HepG2 (cell line): ENCODE measurements at regions not wholly inside any gene's neighbourhood (a gene's known extent, or its start where the extent isn't known, plus 50 kb on each side); places are given as distances from the start of the nearest gene placed in this dataset.

Source experiments
- ATAC-seq: fragments of 200-7000 bp; cut with Tn5 transposase; 3 replicates; pipeline ENCODE4 v1.9.1; 2020; ENCODE audit warnings: mild to moderate bottlenecking, moderate library complexity
- BruUV-seq: library from RNA; stranded (reverse); fragments of 400-500 nt; replicated peaks from 2 replicates; lab custom pipeline; 2021; lab: Mats Ljungman, UMichigan
- CTCF ChIA-PET: fragments of 300-600 bp; formaldehyde crosslinking; extraction: SDS; loops from one replicate; lab custom pipeline; 2021; ENCODE audit warnings: low total read pairs, inconsistent platforms, low intra/inter-chr PET ratio; lab: Yijun Ruan, JAX
- POLR2A ChIA-PET: fragments of 350-600 bp; sonication (Branson Sonifier 250); formaldehyde crosslinking; loops from one replicate; lab custom pipeline; 2020; ENCODE audit warnings: antibody characterized with exemption, inconsistent platforms; lab: Yijun Ruan, JAX
- DNase-seq: peaks from one replicate; pipeline ENCODE4 v3.0.0-alpha.2; 2015; ENCODE audit warnings: low spot score
- FAIRE-seq: peaks from 3 replicates; lab custom pipeline; 2011; peaks lifted over from hg19 to GRCh38; lab: Jason Lieb, UNC
- H2AFZ ChIP-seq: one replicate; pipeline ENCODE4 v1.6.1; 2011; ENCODE audit warnings: low read length, inconsistent platforms
- H3K27ac ChIP-seq: fragments of 300-600 bp; 3 replicates; pipeline ENCODE4 v1.8.0; 2011; ENCODE audit warnings: mixed run types, mild to moderate bottlenecking, mixed read lengths, low read length, inconsistent platforms; ENCODE audit not compliant: insufficient read depth; ENCODE audit errors: extremely low read length
- H3K27me3 ChIP-seq, 2 experiments: fragments of 200-600 bp in 1 of 2; 2 replicates in 1 of 2; 3 replicates in 1 of 2; pipeline versions ENCODE4 v1.6.0 to v1.8.0; 2011; ENCODE audit warnings: low read length in 2 of 2, mild to moderate bottlenecking in 2 of 2, moderate library complexity in 2 of 2, inconsistent platforms in 1 of 2; ENCODE audit not compliant: insufficient read depth in 2 of 2, control insufficient read depth in 1 of 2
- H3K36me3 ChIP-seq, 2 experiments: fragments of 200-600 bp in 1 of 2; replicated peaks in 1 of 2; 2 replicates in 1 of 2; 3 replicates in 1 of 2; pipeline versions ENCODE4 v1.5.1 to v1.8.0; 2011; ENCODE audit warnings: low read length in 2 of 2, inconsistent platforms in 1 of 2; ENCODE audit not compliant: insufficient read depth in 2 of 2, control insufficient read depth in 1 of 2
- H3K4me1 ChIP-seq: 2 replicates; pipeline ENCODE4 v1.5.1; 2012; ENCODE audit warnings: low read length, inconsistent platforms; ENCODE audit not compliant: insufficient read depth
- H3K4me2 ChIP-seq: 2 replicates; pipeline ENCODE4 v1.6.0; 2011; ENCODE audit warnings: low read depth, low read length, inconsistent platforms
- H3K4me3 ChIP-seq, 3 experiments: fragments of 200-600 bp in 1 of 3; sonication (generic), shearing (Covaris generic) in 1 of 3; replicated peaks in 1 of 3; 2 replicates each; pipeline ENCODE4 v1.5.1; 2011 to 2016; ENCODE audit warnings: low read length in 3 of 3, inconsistent platforms in 2 of 3, low read depth in 2 of 3, mild to moderate bottlenecking in 2 of 3, control low read depth in 1 of 3, mixed read lengths in 1 of 3; ENCODE audit not compliant: insufficient read depth in 1 of 3
- H3K79me2 ChIP-seq: one replicate; pipeline ENCODE4 v1.6.1; 2011; ENCODE audit warnings: low read length, inconsistent platforms; ENCODE audit not compliant: insufficient read depth
- H3K9ac ChIP-seq: 2 replicates; pipeline ENCODE4 v1.6.0; 2011; ENCODE audit warnings: mild to moderate bottlenecking, low read depth, low read length, inconsistent platforms; ENCODE audit not compliant: insufficient read depth
- H3K9me3 ChIP-seq: 2 replicates; pipeline ENCODE4 v1.5.1; 2012; ENCODE audit warnings: mild to moderate bottlenecking, low read length
- H4K20me1 ChIP-seq: 2 replicates; pipeline ENCODE4 v1.6.0; 2011; ENCODE audit warnings: inconsistent platforms, mild to moderate bottlenecking, low read length, moderate library complexity; ENCODE audit not compliant: insufficient read depth
- KLF12 ChIP-seq: sonication (generic); formaldehyde crosslinking; IDR thresholded peaks from 2 replicates; pipeline ENCODE4 v1.4.0; 2020; ENCODE audit warnings: missing genetic modification reagents, borderline replicate concordance
- POGZ ChIP-seq: sonication (generic); formaldehyde crosslinking; IDR thresholded peaks from 2 replicates; pipeline ENCODE4 v1.4.0; 2020; ENCODE audit warnings: mild to moderate bottlenecking, missing genetic modification reagents
- POLR2AphosphoS5 ChIP-seq: IDR thresholded peaks from 2 replicates; pipeline ENCODE4 v1.6.1; 2012; ENCODE audit warnings: low read depth, low read length
- ZFX ChIP-seq: sonication (generic); formaldehyde crosslinking; IDR thresholded peaks from 2 replicates; pipeline ENCODE4 v1.4.0; 2020; ENCODE audit warnings: mild to moderate bottlenecking, low read depth, missing genetic modification reagents, moderate library complexity
- ZMYM2 ChIP-seq: sonication (generic); formaldehyde crosslinking; IDR thresholded peaks from 2 replicates; pipeline ENCODE4 v1.8.0; 2022; ENCODE audit warnings: mild to moderate bottlenecking, missing genetic modification reagents
- ZNF10 ChIP-seq: sonication (generic); formaldehyde crosslinking; IDR thresholded peaks from 2 replicates; pipeline ENCODE4 v1.4.0; 2020; ENCODE audit warnings: mild to moderate bottlenecking, low read depth, missing genetic modification reagents, borderline replicate concordance
- ZNF225 ChIP-seq: sonication (generic); formaldehyde crosslinking; IDR thresholded peaks from 2 replicates; pipeline ENCODE4 v1.4.0; 2020; ENCODE audit warnings: mild to moderate bottlenecking, missing genetic modification reagents
- ZNF235 ChIP-seq: sonication (generic); formaldehyde crosslinking; IDR thresholded peaks from 2 replicates; pipeline ENCODE4 v1.8.1; 2023; ENCODE audit warnings: mild to moderate bottlenecking, missing genetic modification reagents, borderline replicate concordance
- ZNF34 ChIP-seq: sonication (generic); formaldehyde crosslinking; IDR thresholded peaks from 2 replicates; pipeline ENCODE4 v1.4.0; 2020; ENCODE audit warnings: mild to moderate bottlenecking, missing genetic modification reagents, borderline replicate concordance
- ZNF446 ChIP-seq: sonication (generic); formaldehyde crosslinking; IDR thresholded peaks from 2 replicates; pipeline ENCODE4 v1.5.0; 2020; ENCODE audit warnings: mild to moderate bottlenecking, missing genetic modification reagents
- ZNF772 ChIP-seq: sonication (generic); formaldehyde crosslinking; IDR thresholded peaks from 2 replicates; pipeline ENCODE4 v1.5.0; 2020; ENCODE audit warnings: mild to moderate bottlenecking, missing genetic modification reagents
- WGBS: methylation state at CpG from one replicate; pipeline ENCODE4 v1.1.6; 2017; ENCODE audit warnings: low lambda C conversion rate; 5-methylcytosine and 5-hydroxymethylcytosine counted together
- in situ Hi-C: cut with HindIII; loops from 2 replicates; pipeline ENCODE4 v1.10.0; 2017; ENCODE audit warnings: low pct_unique_long_range_greater_than_20kb; ENCODE audit not compliant: extremely low pct_ligation_motif_present
- intact Hi-C: fragments of 100-400 bp; cut with micrococcal nuclease; formaldehyde crosslinking; loops from one replicate; pipeline ENCODE4 v1.10.0; 2022; ENCODE audit not compliant: unreplicated experiment
- TF ChIP-seq, protein P1 (sequence below), 2 experiments: fragments of 450-650 bp in 1 of 2; sonication (generic) in 1 of 2; formaldehyde crosslinking in 1 of 2; IDR thresholded peaks; 2 replicates each; pipeline versions ENCODE4 v1.6.1 to v1.8.0; 2016 to 2022; ENCODE audit warnings: antibody characterized with exemption in 1 of 2, mild to moderate bottlenecking in 1 of 2, missing genetic modification reagents in 1 of 2
- TF ChIP-seq, protein P2 (sequence below): sonication (generic); formaldehyde crosslinking; IDR thresholded peaks from 2 replicates; pipeline ENCODE4 v1.4.0; 2020; ENCODE audit warnings: missing genetic modification reagents, mild to moderate bottlenecking, borderline replicate concordance

- no peak for TF ChIP-seq POLR2AphosphoS5
These were observed 84.0 kb downstream of the MINAR1 start (continued) for GRCh38 chr15:79516155-79516554.

DNA sequence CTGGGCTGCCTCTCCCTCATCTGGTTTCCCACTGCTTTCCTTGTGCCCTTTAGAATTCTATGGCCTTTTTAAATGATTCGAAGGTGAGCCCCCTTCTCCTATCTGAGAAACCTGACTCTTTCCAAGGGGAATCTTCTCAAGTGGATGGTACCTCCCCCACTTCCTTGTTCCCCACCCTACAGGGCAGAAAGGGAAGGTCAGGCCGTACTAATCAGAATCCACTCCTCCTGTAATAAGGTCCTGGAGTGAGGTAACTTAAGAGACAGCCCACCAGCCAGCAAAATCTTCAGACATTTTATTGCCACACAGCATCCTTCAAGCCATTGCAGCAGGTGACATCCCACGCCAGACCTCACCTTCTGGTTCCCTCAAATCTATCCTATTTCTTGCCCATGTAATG, 84.5 kb downstream of the MINAR1 start:
- Histone ChIP-seq H4K20me1 (no peaks in the 10 kb centered on the region), H3K27me3 (no peaks in the 10 kb centered on the region; a peak in 1 of 5 replicates), H3K4me3 (no peak overlapping the region), H3K36me3 (no peaks in the 10 kb centered on the region), H3K9me3 (no peaks in the 10 kb centered on the region), H3K4me2 (no peak overlapping the region), H3K4me1 (no peaks in the 10 kb centered on the region), H3K79me2 (no peaks in the 10 kb centered on the region), H3K9ac (no peak overlapping the region), H3K27ac (no peak overlapping the region), H2AFZ (no peak overlapping the region)
- in situ Hi-C loops (no loop called here), intact Hi-C loops (no loop called here)
- DNase-seq (no peak), ATAC-seq (no peak), FAIRE-seq (no peak)
- POLR2A ChIA-PET = no interaction called here
- WGBS = 3% methylated on average over 3 of the region's 3 CpGs
- CTCF ChIA-PET = no interaction called here
- no TSS peak for BruUV-seq
- TF ChIP-seq POGZ (CRISPR knock-in tag) = no peak
- no peak for TF ChIP-seq ZMYM2
- no peak for TF ChIP-seq ZNF235
- TF ChIP-seq ZNF772 (CRISPR knock-in tag) = no peak
- no peak for TF ChIP-seq ZNF34 (CRISPR knock-in tag)
- TF ChIP-seq, protein P1, sequence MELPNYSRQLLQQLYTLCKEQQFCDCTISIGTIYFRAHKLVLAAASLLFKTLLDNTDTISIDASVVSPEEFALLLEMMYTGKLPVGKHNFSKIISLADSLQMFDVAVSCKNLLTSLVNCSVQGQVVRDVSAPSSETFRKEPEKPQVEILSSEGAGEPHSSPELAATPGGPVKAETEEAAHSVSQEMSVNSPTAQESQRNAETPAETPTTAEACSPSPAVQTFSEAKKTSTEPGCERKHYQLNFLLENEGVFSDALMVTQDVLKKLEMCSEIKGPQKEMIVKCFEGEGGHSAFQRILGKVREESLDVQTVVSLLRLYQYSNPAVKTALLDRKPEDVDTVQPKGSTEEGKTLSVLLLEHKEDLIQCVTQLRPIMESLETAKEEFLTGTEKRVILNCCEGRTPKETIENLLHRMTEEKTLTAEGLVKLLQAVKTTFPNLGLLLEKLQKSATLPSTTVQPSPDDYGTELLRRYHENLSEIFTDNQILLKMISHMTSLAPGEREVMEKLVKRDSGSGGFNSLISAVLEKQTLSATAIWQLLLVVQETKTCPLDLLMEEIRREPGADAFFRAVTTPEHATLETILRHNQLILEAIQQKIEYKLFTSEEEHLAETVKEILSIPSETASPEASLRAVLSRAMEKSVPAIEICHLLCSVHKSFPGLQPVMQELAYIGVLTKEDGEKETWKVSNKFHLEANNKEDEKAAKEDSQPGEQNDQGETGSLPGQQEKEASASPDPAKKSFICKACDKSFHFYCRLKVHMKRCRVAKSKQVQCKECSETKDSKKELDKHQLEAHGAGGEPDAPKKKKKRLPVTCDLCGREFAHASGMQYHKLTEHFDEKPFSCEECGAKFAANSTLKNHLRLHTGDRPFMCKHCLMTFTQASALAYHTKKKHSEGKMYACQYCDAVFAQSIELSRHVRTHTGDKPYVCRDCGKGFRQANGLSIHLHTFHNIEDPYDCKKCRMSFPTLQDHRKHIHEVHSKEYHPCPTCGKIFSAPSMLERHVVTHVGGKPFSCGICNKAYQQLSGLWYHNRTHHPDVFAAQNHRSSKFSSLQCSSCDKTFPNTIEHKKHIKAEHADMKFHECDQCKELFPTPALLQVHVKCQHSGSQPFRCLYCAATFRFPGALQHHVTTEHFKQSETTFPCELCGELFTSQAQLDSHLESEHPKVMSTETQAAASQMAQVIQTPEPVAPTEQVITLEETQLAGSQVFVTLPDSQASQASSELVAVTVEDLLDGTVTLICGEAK (IDR thresholded peaks at IDR 0.05) = no peak
- TF ChIP-seq, protein P1 (CRISPR knock-in tag; IDR thresholded peaks at IDR 0.05) = no peak
- no peak for TF ChIP-seq ZNF225 (CRISPR knock-in tag)
- TF ChIP-seq ZNF10 (CRISPR knock-in tag) = no peak
- no peak for TF ChIP-seq KLF12 (CRISPR knock-in tag)
- TF ChIP-seq, protein P2, sequence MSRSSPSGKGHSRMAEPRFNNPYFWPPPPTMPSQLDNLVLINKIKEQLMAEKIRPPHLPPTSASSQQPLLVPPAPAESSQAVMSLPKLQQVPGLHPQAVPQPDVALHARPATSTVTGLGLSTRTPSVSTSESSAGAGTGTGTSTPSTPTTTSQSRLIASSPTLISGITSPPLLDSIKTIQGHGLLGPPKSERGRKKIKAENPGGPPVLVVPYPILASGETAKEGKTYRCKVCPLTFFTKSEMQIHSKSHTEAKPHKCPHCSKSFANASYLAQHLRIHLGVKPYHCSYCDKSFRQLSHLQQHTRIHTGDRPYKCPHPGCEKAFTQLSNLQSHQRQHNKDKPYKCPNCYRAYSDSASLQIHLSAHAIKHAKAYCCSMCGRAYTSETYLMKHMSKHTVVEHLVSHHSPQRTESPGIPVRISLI (CRISPR knock-in tag) = no peak
- TF ChIP-seq ZFX (CRISPR knock-in tag) = no peak
- TF ChIP-seq ZNF446 (CRISPR knock-in tag) = no peak
